Stimulated activated CD4-positive, alpha-beta T cell treated with anti-CD3 and anti-CD28 coated beads, TNF-alpha, amount 100 ng/mL, for 1 hour (primary cell): ENCODE measurements at regions not wholly inside any gene's neighbourhood (a gene's known extent, or its start where the extent isn't known, plus 50 kb on each side); places are given as distances from the start of the nearest gene placed in this dataset.

ENCODE experiments used
- DNase-seq, 3 donors: peaks; one replicate each; pipeline ENCODE4 v3.0.0-alpha.2; 2020; ENCODE audit warnings: low read depth in 3 of 3, low spot score in 1 of 3

DNA sequence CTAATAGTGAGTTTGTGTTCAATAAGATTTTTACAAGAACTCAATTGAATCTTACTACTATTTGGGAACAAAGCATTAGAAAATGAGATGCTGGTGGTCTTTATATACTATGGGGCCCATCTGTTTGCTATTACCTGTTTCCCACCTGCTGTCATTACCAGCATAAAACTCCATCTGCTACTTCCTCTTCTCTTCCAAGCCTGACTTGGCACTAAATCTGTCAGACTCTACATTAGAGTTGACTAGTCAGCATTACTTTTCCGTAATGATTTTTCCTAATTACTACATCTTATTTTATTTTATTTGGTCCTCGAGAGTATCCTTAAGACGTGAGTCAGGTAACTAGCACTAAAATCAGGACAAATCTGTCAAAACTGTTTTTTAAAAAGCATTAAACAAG, 68.1 kb upstream of the KRR1 start:
- no peak for DNase-seq

- no peak for DNase-seq
Observed at GRCh38 chr12:75578546-75578945, 67.1 kb upstream of the KRR1 start.

- DNase-seq = no peak
Observed at GRCh38 chr12:75577812-75578211, 66.4 kb upstream of the KRR1 start.

DNA sequence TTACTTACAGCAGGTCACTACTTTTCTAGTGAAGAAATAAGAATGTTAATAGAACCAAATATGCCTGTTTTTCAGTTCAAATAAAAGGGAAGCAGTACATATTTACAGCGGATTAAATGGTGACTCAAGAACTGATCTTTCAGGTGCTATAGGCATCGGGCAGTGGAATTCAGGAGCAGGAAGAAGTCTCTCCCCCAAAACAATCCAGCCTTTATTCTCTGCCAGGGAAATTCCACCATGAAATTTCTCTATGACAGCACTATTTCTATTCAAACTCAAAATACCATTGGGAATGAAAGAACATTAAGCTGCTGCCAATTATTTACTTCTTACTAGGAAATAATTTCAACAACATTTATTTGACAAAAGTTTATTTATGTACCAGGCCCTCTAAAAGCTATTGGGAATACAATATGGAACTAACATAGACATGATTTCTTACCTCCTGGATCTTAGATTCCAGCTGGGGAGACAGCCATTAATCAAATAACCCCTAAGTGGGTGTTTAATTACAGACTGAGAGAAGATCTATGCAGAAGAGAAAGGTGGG, 60.3 kb upstream of the KRR1 start:
- DNase-seq = no peak

DNA sequence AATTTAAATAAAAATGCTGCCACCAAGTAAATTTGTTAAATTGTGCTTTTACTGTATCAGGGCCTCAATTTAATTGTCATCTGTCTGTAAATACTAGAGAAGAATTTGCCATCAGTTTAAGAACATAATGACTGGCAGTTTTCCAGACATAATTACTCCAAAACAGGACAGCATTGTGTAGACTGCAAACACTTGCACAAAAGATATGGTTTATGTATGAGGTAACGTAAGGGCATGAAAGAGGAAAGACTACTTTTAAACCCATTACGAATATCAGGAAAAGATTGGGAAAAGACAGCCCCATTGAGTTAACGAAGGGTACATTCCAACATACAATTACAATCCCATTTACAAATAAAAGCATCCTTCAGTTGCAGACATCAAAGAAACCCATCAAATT, 59.8 kb upstream of the KRR1 start:
- DNase-seq = no peak

DNA sequence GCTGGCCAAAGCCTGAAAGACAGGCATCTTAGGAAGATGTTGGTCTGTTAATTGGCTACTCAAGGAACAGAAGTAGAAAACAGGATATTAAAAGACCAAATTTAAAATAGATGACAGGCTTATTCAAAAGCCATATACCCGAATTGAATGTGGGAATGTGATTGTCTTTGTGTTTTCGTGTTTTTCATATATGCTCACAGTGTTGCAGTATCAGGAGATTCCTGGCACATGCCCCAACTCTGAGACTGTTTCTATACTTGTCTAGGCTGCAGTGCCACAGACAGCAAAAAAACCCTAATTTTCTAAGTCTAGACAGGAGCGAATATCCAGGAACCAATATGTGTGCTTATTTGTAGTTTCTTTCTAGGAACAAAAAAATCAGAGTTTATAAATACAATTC, 57.4 kb upstream of the KRR1 start:
- DNase-seq = no peak

DNA sequence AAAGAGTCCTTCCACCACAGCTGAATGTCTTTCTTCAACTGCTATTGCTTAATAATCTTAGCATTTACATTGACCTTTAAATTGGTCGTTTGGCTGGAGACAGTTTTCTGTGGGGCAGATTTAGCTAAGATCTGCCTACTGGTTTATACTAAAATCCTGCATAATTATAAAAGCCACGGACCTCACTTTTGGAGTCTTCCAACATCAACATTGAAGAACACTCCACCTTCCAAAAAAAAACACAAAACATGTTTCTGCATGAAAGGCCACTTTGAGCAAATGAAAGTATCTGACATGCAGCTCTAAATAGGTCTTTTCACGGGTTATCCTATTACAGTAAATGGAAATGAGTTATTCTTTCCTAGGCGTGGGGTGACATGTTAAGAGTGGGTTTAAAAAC, 57.0 kb upstream of the KRR1 start:
- no peak for DNase-seq

DNA sequence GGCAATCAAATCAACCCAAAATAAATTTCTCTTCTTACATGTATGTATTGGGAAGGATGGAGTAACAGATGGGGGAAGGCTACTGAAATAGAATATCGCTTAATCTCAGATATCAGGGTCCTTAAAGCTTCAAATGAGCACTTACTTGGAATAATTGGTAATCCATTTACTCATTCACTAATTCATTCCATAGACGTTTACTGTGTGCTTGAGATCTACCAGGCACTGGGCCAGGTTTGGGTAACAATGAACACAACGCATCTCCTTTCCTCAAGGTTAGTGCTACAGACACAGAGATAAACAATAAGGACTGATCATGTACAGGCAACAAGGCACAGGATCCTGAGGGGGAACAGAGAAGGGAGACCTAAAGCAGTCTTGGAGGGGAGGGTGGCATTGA, 54.4 kb upstream of the KRR1 start:
- DNase-seq = no peak

GRCh38 chr12:75564852-75565251, 53.4 kb upstream of the KRR1 start:
- DNase-seq = no peak

DNA sequence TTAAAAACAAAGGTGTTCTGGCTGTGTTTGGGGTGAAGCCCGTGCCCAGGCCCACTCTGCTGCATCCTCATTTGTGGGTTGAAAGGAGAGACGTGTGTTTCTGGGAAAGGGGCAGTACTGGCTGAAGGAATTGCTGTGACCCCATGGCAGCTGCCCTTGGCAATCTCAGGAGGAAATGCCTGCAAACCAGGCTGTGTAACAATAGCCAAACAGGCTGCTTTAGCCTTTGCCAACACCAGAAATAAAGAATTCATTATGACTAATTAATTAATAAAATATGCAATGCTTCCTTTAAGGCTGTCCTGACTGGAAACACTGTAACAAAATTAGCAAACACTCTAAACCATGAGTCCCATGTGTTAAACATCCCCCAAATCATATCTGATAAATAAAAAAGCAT, 53.0 kb upstream of the KRR1 start:
- no peak for DNase-seq

DNA sequence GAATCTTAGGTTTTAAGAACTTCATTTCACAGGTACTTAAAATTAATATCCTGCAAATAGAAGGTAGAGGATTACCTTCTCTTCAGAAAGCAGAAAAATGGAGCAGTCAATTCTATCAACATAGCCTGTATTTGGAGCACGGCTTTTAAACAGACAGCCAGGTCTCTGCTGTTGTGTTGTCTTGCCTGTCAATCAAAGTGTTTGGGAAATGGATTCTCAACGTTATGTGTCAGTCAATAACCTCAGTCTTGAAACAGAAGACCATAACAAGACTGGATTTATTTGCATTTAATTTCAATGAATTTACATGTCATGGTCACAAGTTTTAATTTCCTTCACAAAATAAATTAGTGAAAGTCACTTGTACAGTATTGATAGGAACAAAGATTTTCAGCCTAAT, 51.9 kb upstream of the KRR1 start:
- DNase-seq = no peak

DNA sequence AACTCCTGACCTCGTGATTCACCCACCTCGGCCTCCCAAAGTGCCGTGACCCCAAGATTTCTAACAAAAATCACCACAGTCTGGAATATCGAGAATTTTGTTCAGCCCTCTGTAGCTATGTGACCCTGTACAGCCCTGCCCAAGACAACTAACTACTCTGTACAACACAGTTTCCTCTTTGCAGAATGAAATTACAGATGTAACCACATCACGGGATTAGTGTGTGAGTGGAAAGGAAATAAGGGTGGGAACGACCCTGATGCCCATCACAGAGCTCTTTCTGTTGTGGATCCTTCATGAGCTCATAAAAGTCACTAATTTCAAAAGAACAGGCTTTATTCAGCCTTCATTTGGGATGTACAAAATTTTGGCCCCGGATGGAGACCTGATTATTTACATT, 50.5 kb upstream of the KRR1 start:
- no peak for DNase-seq
